SK-N-SH (cell line): ENCODE measurements at regions not wholly inside any gene's neighbourhood (a gene's known extent, or its start where the extent isn't known, plus 50 kb on each side); places are given as distances from the start of the nearest gene placed in this dataset.

Experiments used
- CTCF ChIA-PET: fragments of 300-600, 350-600 bp; formaldehyde crosslinking; extraction: SDS; loops from one replicate; lab custom pipeline; 2021; lab: Yijun Ruan, JAX
- POLR2A ChIA-PET: fragments of 350-600 bp; sonication (Branson Sonifier 250); formaldehyde crosslinking; extraction: SDS; loops from one replicate; lab custom pipeline; 2020; ENCODE audit warnings: antibody characterized with exemption, inconsistent platforms; lab: Yijun Ruan, JAX
- DNase-seq: peaks from one replicate; pipeline ENCODE4 v3.0.0; 2012
- H2AFZ ChIP-seq: fragments of 200-600 bp; sonication (generic); 2 replicates; pipeline ENCODE4 v1.8.1; 2016; ENCODE audit warnings: antibody characterized with exemption, mild to moderate bottlenecking, low read depth
- H3F3A ChIP-seq: fragments of 200-600 bp; sonication (generic); replicated peaks from 2 replicates; pipeline ENCODE3; 2016; ENCODE audit warnings: antibody characterized with exemption, mild to moderate bottlenecking; ENCODE audit not compliant: insufficient read depth
- H3K27ac ChIP-seq, 2 experiments: fragments of 200-500 bp in 1 of 2; fragments of 200-600 bp in 1 of 2; sonication (Bioruptor generic) in 1 of 2; sonication (generic), shearing (Covaris generic) in 1 of 2; 2 replicates each; pipeline versions ENCODE4 v1.5.1 to v1.6.1; 2014 to 2016; ENCODE audit warnings: low read depth in 2 of 2, inconsistent platforms in 1 of 2, low read length in 1 of 2, mild to moderate bottlenecking in 1 of 2, mixed read lengths in 1 of 2
- H3K27me3 ChIP-seq: fragments of 200-600 bp; sonication (generic), shearing (Covaris generic); 2 replicates; pipeline ENCODE4 v1.6.1; 2016; ENCODE audit warnings: mixed run types; ENCODE audit not compliant: insufficient read depth
- H3K36me3 ChIP-seq, 2 experiments: fragments of 200-500 bp in 1 of 2; fragments of 200-600 bp in 1 of 2; sonication (Bioruptor generic) in 1 of 2; sonication (generic) in 1 of 2; replicated peaks in 1 of 2; 2 replicates each; pipeline versions ENCODE3 to v1.5.1; 2014 to 2016; ENCODE audit warnings: low read length in 1 of 2, mild to moderate bottlenecking in 1 of 2; ENCODE audit not compliant: insufficient read depth in 2 of 2, control insufficient read depth in 1 of 2
- H3K4me1 ChIP-seq, 2 experiments: fragments of 200-500 bp in 1 of 2; fragments of 200-600 bp in 1 of 2; sonication (Bioruptor generic) in 1 of 2; sonication (generic), shearing (Covaris generic) in 1 of 2; 2 replicates each; pipeline versions ENCODE4 v1.5.1 to v1.6.1; 2014 to 2016; ENCODE audit warnings: low read depth in 1 of 2, low read length in 1 of 2, mixed run types in 1 of 2; ENCODE audit not compliant: insufficient read depth in 2 of 2, control insufficient read depth in 1 of 2
- H3K4me2 ChIP-seq: fragments of 200-600 bp; sonication (generic), shearing (Covaris generic); 2 replicates; pipeline ENCODE4 v1.6.1; 2017; ENCODE audit warnings: mixed run types
- H3K4me3 ChIP-seq, 2 experiments: fragments of 200-500 bp in 1 of 2; fragments of 200-600 bp in 1 of 2; sonication (Bioruptor generic) in 1 of 2; sonication (generic), shearing (Covaris generic) in 1 of 2; 2 replicates each; pipeline versions ENCODE4 v1.5.1 to v1.8.1; 2014 to 2016; ENCODE audit warnings: low read depth in 2 of 2, inconsistent platforms in 1 of 2, low read length in 1 of 2, mild to moderate bottlenecking in 1 of 2, mixed read lengths in 1 of 2, moderate library complexity in 1 of 2
- H3K79me2 ChIP-seq: fragments of 200-600 bp; sonication (generic); 2 replicates; pipeline ENCODE4 v1.8.1; 2017; ENCODE audit warnings: mild to moderate bottlenecking; ENCODE audit not compliant: insufficient read depth
- H3K9ac ChIP-seq: fragments of 200-600 bp; sonication (generic); 2 replicates; pipeline ENCODE4 v1.6.1; 2017; ENCODE audit warnings: mixed run types
- H3K9me2 ChIP-seq: fragments of 200-600 bp; sonication (generic); 2 replicates; pipeline ENCODE4 v1.6.1; 2017; ENCODE audit warnings: mixed run types
- H3K9me3 ChIP-seq: fragments of 200-600 bp; sonication (generic); 2 replicates; pipeline ENCODE4 v1.6.1; 2017; ENCODE audit warnings: mixed run types, mild to moderate bottlenecking, moderate library complexity
- H4K20me1 ChIP-seq: fragments of 200-600 bp; sonication (generic); 2 replicates; pipeline ENCODE4 v1.6.1; 2017; ENCODE audit warnings: mild to moderate bottlenecking, mixed run types; ENCODE audit not compliant: insufficient read depth
- CHD2 ChIP-seq: fragments of 150-350 bp; IDR thresholded peaks from 2 replicates; pipeline ENCODE4 v1.6.1; 2018; ENCODE audit warnings: low read length; ENCODE audit not compliant: partially characterized antibody
- EP300 ChIP-seq, 2 experiments: IDR thresholded peaks; 2 replicates each; pipeline versions ENCODE4 v1.4.0 to v1.6.1; 2012; ENCODE audit warnings: borderline replicate concordance in 1 of 2, low read depth in 1 of 2, low read length in 1 of 2
- FOSL2 ChIP-seq: IDR thresholded peaks from 2 replicates; pipeline ENCODE4 v1.4.0; 2012; ENCODE audit warnings: low read depth, mild to moderate bottlenecking, moderate library complexity, borderline replicate concordance
- GATA2 ChIP-seq: sonication (generic); formaldehyde crosslinking; IDR thresholded peaks from 2 replicates; pipeline ENCODE4 v1.5.0; 2020; ENCODE audit warnings: mild to moderate bottlenecking, missing genetic modification reagents
- RCOR1 ChIP-seq: fragments of 150-350 bp; IDR thresholded peaks from 2 replicates; pipeline ENCODE4 v1.6.1; 2017; ENCODE audit warnings: antibody characterized with exemption, low read length
- RFX5 ChIP-seq: IDR thresholded peaks from 2 replicates; pipeline ENCODE4 v1.6.1; 2012; ENCODE audit warnings: mild to moderate bottlenecking, improper control_type of control experiment, low read length
- SIN3A ChIP-seq: IDR thresholded peaks from 2 replicates; pipeline ENCODE4 v1.6.1; 2012; ENCODE audit warnings: low read depth, mild to moderate bottlenecking, low read length, moderate library complexity, borderline replicate concordance
- TAF1 ChIP-seq: IDR thresholded peaks from 2 replicates; pipeline ENCODE4 v1.6.1; 2012; ENCODE audit warnings: low read depth, mild to moderate bottlenecking, low read length, moderate library complexity, borderline replicate concordance
- WGBS: methylation state at CpG from one replicate; pipeline ENCODE4 v1.1.6; 2017; ENCODE audit warnings: low lambda C conversion rate; 5-methylcytosine and 5-hydroxymethylcytosine counted together
- TF ChIP-seq, protein P1 (sequence below): fragments of 150-350 bp; IDR thresholded peaks from 2 replicates; pipeline ENCODE4 v1.6.1; 2016; ENCODE audit warnings: mild to moderate bottlenecking, low read depth, low read length

DNA sequence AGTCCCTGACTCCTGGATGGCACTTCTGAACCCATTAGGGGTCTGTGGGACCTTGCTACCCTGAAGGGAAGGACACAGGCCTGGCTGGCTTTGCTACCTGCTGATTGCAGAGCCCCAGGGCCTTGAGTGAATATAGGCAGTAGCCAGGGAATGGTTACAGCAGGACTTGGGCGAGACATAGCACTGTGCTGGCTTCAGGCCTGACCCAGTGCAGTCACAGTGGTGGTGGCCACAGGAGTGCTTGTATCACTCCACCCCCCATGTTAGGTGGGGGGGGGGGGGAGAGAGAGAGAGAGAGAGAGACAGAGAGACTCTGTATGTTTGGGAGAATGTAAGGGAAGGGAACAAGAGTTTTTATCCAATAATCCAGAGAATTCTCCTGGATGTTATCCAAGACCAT lies 439.3 kb upstream of the ZNF608 start (continued):
- TF ChIP-seq FOSL2, result no peak
- no peak for TF ChIP-seq CHD2
- TF ChIP-seq, all 33 proteins: peak for 0

DNA sequence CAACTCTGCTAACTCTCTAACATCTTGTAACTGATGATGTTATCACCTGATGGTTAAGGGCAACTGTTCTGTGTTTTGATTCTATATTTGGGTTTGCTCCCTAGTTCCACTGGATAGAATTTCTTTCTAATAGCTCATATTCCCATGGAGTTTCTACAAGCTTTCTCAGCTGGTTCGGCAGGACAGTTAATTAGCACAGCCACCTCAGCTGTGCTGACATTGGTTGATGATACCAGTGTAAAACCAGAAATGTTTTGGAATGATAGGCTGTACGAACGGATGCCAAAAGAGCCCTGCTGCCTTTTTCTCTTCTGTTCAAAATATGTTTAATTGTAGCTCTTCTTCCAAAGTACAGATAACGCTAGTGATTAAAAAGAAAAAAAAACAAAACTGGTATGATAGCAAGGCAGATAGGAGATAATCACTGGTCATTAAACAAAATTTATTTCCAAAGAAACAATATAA lies 440.5 kb upstream of the ZNF608 start:
- Histone ChIP-seq H2AFZ (no peak overlapping the region), H3K36me3 (no peaks in the 10 kb centered on the region), H3K4me1 (peaks cover 0 to 18% of the 10 kb centered on the region in 2 experiments; a peak in 2 of 4 replicates), H3K4me3 (no peak overlapping the region)
- CTCF ChIA-PET, result interaction anchor here (0.9 to 1.1 kb wide), 4 partner anchors 12 to 34 kb away, joined by 3 to 4 read pairs (median 3); no protein-coding TSS in a partner anchor
- TF ChIP-seq RCOR1 (peak; percentile 72), GATA2 (CRISPR knock-in tag) (peak; percentile 38), EP300 (IDR thresholded peaks at IDR 0.05; ENCODE audit: borderline replicate concordance in 1 of 2, low read depth in 1 of 2, low read length in 1 of 2) (peak in 1 of 2 experiments; percentile 44; a peak in 1 of 4 replicates)
- TF ChIP-seq, protein P1, sequence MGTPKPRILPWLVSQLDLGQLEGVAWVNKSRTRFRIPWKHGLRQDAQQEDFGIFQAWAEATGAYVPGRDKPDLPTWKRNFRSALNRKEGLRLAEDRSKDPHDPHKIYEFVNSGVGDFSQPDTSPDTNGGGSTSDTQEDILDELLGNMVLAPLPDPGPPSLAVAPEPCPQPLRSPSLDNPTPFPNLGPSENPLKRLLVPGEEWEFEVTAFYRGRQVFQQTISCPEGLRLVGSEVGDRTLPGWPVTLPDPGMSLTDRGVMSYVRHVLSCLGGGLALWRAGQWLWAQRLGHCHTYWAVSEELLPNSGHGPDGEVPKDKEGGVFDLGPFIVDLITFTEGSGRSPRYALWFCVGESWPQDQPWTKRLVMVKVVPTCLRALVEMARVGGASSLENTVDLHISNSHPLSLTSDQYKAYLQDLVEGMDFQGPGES, result no peak
- TF ChIP-seq, all 33 proteins: peak for 3
- no peaks in the 10 kb centered on the region for H3K9me3 ChIP-seq
- H3K9ac ChIP-seq, result no peak overlapping the region
- no peaks in the 10 kb centered on the region for H3F3A ChIP-seq
- H4K20me1 ChIP-seq, result no peaks in the 10 kb centered on the region
- no peak overlapping the region; a peak in 1 of 4 replicates for H3K27ac ChIP-seq
- no peaks in the 10 kb centered on the region for H3K27me3 ChIP-seq
- POLR2A ChIA-PET, result interaction anchor here (0.6 kb wide), 1 partner anchor 440 kb away, joined by 4 read pairs; no protein-coding TSS in a partner anchor
- H3K79me2 ChIP-seq, result no peaks in the 10 kb centered on the region
- no peaks in the 10 kb centered on the region for H3K9me2 ChIP-seq
- no peak overlapping the region for H3K4me2 ChIP-seq
- peak; percentile 16 for DNase-seq
- WGBS, result 53% methylated on average over 4 of the region's 4 CpGs

DNA sequence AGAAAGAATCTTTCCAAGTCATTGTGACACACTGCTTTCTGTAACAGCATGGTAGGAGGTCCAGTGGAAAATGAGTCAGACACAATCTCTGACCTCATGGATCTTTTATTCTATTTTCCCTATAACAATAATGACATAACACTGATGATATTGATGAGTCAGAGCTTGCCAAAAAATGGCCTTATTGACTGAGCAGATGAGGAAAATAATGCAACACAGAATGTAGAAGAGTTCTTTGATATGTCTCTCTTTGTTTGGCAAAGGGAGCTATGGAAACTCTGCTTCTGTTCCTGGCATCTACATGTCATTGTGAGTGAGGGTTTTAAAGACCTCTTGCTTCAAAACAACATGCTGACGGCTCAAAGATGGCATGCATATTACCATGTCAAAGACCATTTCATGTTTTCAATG lies 443.1 kb upstream of the ZNF608 start:
- Histone ChIP-seq H3K79me2 (no peaks in the 10 kb centered on the region), H3K4me2 (no peak overlapping the region), H3F3A (no peaks in the 10 kb centered on the region), H3K4me3 (no peak overlapping the region), H3K27me3 (no peaks in the 10 kb centered on the region), H3K4me1 (peaks cover 0 to 18% of the 10 kb centered on the region in 2 experiments; a peak in 2 of 4 replicates), H3K27ac (no peak overlapping the region), H4K20me1 (no peaks in the 10 kb centered on the region), H3K36me3 (no peaks in the 10 kb centered on the region)
- POLR2A ChIA-PET, result no interaction called here
- CTCF ChIA-PET, result no interaction called here
- DNase-seq, result no peak
- TF ChIP-seq RFX5, result no peak
- peak; percentile 27; the same call in 1 of the 2 replicates for TF ChIP-seq FOSL2
- no peak for TF ChIP-seq SIN3A
- no peak for TF ChIP-seq TAF1
- TF ChIP-seq, all 33 proteins: peak for 1
- Histone ChIP-seq H3K9me3 (no peaks in the 10 kb centered on the region), H3K9ac (no peak overlapping the region), H2AFZ (no peak overlapping the region), H3K9me2 (no peaks in the 10 kb centered on the region)
- 86% methylated on average over 1 of the region's 1 CpG for WGBS
